Right atrium auricular region (tissue), 2 donors: ENCODE measurements at regions not wholly inside any gene's neighbourhood (a gene's known extent, or its start where the extent isn't known, plus 50 kb on each side); places are given as distances from the start of the nearest gene placed in this dataset.

Experiments used
- DNase-seq: peaks from one replicate; pipeline ENCODE4 v3.0.0-alpha.2; 2019; ENCODE audit warnings: low spot score
- H3K27ac ChIP-seq, 2 donors: fragments of 200-600 bp; sonication (generic); 1 replicate in 1 of 2; 2 replicates in 1 of 2; pipeline ENCODE4 v1.5.1; 2016 to 2019
- H3K27me3 ChIP-seq, 2 donors: fragments of 200-600 bp; sonication (generic); one replicate each; pipeline versions ENCODE4 v1.5.1 to v1.6.0; 2017 to 2019
- H3K36me3 ChIP-seq: fragments of 200-600 bp; sonication (generic); one replicate; pipeline ENCODE4 v1.5.1; 2016
- H3K4me1 ChIP-seq, 2 donors: fragments of 200-600 bp; sonication (generic); one replicate each; pipeline versions ENCODE4 v1.5.1 to v1.6.0; 2017 to 2019
- H3K4me3 ChIP-seq, 2 donors: fragments of 200-600 bp; sonication (generic); 1 replicate in 1 of 2; 2 replicates in 1 of 2; pipeline ENCODE4 v1.5.1; 2017 to 2019; ENCODE audit warnings: mild to moderate bottlenecking in 1 of 2, moderate library complexity in 1 of 2
- H3K9me3 ChIP-seq, 2 donors: fragments of 200-600 bp; sonication (generic); one replicate each; pipeline ENCODE4 v1.5.1; 2019
- CTCF ChIP-seq, 2 donors: fragments of 200-600 bp; sonication (generic); IDR thresholded peaks; one replicate each; pipeline ENCODE4 v1.5.1; 2019; ENCODE audit warnings: antibody characterized with exemption in 2 of 2

GRCh38 chr15:70428211-70428822 is 330.6 kb upstream of the TLE3 start:
- no peak overlapping the region for H3K27ac ChIP-seq
- no peak overlapping the region for H3K4me3 ChIP-seq
- H3K4me1 ChIP-seq, result no peaks in the 10 kb centered on the region
- no peaks in the 10 kb centered on the region for H3K27me3 ChIP-seq
- no peak for TF ChIP-seq CTCF (IDR thresholded peaks at IDR 0.05)
- H3K9me3 ChIP-seq, result peaks cover 0 to 13% of the 10 kb centered on the region in 2 donors
- no peaks in the 10 kb centered on the region for H3K36me3 ChIP-seq
- DNase-seq, result no peak

- Histone ChIP-seq H3K27ac (no peak overlapping the region), H3K36me3 (no peaks in the 10 kb centered on the region)
- no peak for TF ChIP-seq CTCF (IDR thresholded peaks at IDR 0.05)
Observed at GRCh38 chr15:70427167-70428120, 329.7 kb upstream of the TLE3 start.

GRCh38 chr15:70426096-70426821 is 328.5 kb upstream of the TLE3 start:
- Histone ChIP-seq H3K27ac (no peak overlapping the region), H3K9me3 (peaks cover 0 to 18% of the 10 kb centered on the region in 2 donors), H3K27me3 (no peaks in the 10 kb centered on the region), H3K4me1 (no peaks in the 10 kb centered on the region), H3K4me3 (no peak overlapping the region), H3K36me3 (no peaks in the 10 kb centered on the region)
- no peak for TF ChIP-seq CTCF (IDR thresholded peaks at IDR 0.05)
- DNase-seq, result no peak

More at GRCh38 chr15:70427167-70428120, 329.7 kb upstream of the TLE3 start:
- Histone ChIP-seq H3K4me3 (no peak overlapping the region), H3K4me1 (no peaks in the 10 kb centered on the region), H3K9me3 (peaks cover 0 to 13% of the 10 kb centered on the region in 2 donors), H3K27me3 (no peaks in the 10 kb centered on the region)
- no peak for DNase-seq

- Histone ChIP-seq H3K4me3 (no peak overlapping the region), H3K9me3 (peaks cover 0 to 18% of the 10 kb centered on the region in 2 donors), H3K27me3 (no peaks in the 10 kb centered on the region), H3K36me3 (no peaks in the 10 kb centered on the region), H3K27ac (no peak overlapping the region), H3K4me1 (no peaks in the 10 kb centered on the region)
- TF ChIP-seq CTCF (IDR thresholded peaks at IDR 0.05), result no peak
- DNase-seq, result no peak
Observed at GRCh38 chr15:70424937-70425411, 327.3 kb upstream of the TLE3 start.

DNA sequence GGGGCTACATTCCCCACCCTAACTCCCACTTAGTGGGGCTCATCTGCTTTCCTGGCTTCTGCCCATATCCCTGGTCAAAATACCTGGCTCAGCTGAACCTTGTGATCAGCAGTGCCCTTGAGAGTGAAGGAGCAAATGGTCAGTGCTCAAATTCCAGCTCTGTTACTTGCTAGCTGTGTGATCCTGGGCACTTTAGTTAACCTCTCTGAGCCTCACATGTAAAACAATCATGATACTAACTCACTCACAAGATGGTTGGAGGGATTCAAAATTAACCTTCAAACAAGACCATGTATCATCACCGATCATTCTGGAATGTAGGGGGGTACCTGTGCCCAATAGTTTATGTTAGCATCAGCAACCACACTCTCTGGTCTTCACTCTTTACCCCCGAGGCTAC is 325.6 kb upstream of the TLE3 start:
- peaks cover 0 to 6% of the 10 kb centered on the region in 2 donors for H3K9me3 ChIP-seq
- no peaks in the 10 kb centered on the region for H3K27me3 ChIP-seq
- no peaks in the 10 kb centered on the region for H3K4me1 ChIP-seq
- no peaks in the 10 kb centered on the region for H3K36me3 ChIP-seq
- DNase-seq, result no peak
- H3K27ac ChIP-seq, result no peak overlapping the region
- H3K4me3 ChIP-seq, result no peak overlapping the region
- no peak for TF ChIP-seq CTCF (IDR thresholded peaks at IDR 0.05)
